NCI-H460 (cell line): ENCODE measurements at regions not wholly inside any gene's neighbourhood (a gene's known extent, or its start where the extent isn't known, plus 50 kb on each side); places are given as distances from the start of the nearest gene placed in this dataset.
"Not testable (repeated sequence)": the region's sequence is repeated elsewhere in the genome, so short reads cannot be mapped to it uniquely, and the experiment has no call there.

Experiments
- DNase-seq: peaks from one replicate; pipeline ENCODE4 v3.0.0-alpha.2; 2016; ENCODE audit warnings: low read depth; ENCODE audit errors: extremely low read depth

- DNase-seq: no peak
These were observed 229.3 kb downstream of the SATB1 start for GRCh38 chr3:18195836-18196235.

DNA sequence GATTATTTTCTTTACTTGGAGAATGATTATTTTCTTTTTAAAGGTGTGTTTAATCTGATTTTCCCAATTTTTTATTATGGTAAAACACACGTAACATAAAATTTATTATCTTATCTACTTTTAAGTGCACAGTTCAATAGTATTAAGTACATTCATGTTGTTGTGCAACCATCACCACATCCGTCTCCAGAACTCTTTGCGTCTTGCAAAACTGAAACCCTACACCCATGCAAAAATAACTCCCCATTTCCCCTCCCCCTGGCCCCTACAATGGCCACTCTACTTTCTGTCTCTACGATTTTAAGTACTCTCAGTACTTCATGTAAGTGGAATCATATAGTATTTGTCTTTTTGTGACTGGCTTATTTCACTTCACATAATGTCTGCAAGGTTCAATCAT lies 230.7 kb downstream of the SATB1 start:
- no peak for DNase-seq

- DNase-seq: no peak
These were observed 234.5 kb downstream of the SATB1 start for GRCh38 chr3:18190646-18191045.

DNA sequence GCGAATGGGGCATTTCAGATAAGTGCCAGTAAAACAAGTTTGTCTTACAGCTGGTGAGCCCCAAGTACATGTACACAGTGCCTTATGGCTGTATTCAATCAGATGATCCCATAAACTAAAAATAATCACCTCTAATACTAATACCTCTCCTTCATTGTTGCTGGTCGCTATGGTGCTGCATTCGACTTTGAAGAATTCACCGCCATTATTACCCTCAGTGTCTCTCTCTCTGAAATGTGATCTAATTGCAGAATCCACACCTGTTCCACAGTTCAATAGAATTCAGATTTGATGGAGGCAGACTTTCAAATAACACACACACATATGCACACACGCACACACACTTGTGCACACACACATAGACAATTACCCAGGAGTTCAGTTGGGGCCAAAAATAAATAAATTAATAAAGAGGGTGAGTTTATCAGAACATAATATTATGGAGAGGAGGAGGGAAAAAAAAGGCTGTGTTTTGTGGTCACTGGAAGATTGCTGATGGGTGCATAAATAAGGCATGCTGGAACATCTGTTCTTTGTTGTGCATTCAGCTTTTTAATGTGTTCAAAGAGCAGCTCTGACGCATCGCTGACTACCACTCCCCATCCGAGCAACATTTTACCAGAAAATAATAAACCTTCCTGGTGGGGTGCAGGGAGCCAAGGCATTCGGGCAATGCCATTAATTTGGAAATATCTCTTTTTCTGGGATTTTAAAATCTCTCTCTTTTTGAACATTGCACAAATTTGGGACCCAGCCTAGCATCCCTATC lies 235.7 kb downstream of the SATB1 start:
- DNase-seq: no peak

GRCh38 chr3:18188491-18188890 lies 236.6 kb downstream of the SATB1 start:
- DNase-seq: no peak

DNA sequence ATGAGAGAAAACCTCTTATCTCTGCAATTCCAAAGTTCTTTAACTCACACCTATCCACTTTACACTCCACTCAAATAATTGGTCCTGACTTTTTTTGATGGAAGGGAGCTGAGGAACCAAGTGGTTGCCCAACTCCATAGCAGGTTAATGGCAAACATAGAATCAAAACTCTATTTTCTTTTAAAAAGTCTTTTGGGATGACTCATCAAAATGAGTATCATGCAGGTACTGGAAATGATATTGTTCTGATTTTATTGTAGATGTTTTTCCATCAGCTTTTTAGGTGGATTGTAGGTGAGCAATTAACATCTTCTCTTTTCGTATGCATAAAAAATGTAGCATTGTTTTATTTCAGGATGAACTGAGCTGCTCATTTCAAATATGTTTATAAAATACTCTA lies 239.5 kb downstream of the SATB1 start:
- DNase-seq: no peak

GRCh38 chr3:18182923-18183322 lies 242.2 kb downstream of the SATB1 start:
- not testable (repeated sequence) for DNase-seq

DNA sequence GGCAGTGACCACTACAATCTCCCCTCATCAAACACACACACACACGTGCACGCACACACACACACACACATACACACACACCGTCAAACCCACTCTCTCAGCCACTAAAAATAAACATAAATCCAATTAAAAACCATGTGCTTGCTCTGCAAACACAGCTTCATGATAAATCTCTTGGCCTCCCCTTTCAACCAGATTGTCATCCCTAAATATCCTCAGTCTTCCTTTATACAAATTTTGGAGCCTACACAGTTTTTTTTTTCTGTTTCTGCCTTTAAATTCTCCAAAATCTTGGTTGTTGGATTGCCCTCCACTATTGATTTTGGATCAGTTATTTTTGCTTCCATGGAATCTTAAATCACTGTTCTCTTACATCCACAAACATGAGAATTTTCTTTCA lies 245.6 kb downstream of the SATB1 start:
- DNase-seq: no peak

GRCh38 chr3:18177271-18177670 lies 247.9 kb downstream of the SATB1 start:
- DNase-seq: no peak

- DNase-seq: not testable (repeated sequence)
These were observed 251.2 kb downstream of the SATB1 start for GRCh38 chr3:18173891-18174290.

- DNase-seq: no peak
These were observed 265.5 kb downstream of the SATB1 start for GRCh38 chr3:18159681-18160080.

GRCh38 chr3:18153571-18154173 lies 271.5 kb downstream of the SATB1 start:
- peak; percentile 12 for DNase-seq

GRCh38 chr3:18151199-18151598 lies 273.9 kb downstream of the SATB1 start:
- no peak for DNase-seq

DNA sequence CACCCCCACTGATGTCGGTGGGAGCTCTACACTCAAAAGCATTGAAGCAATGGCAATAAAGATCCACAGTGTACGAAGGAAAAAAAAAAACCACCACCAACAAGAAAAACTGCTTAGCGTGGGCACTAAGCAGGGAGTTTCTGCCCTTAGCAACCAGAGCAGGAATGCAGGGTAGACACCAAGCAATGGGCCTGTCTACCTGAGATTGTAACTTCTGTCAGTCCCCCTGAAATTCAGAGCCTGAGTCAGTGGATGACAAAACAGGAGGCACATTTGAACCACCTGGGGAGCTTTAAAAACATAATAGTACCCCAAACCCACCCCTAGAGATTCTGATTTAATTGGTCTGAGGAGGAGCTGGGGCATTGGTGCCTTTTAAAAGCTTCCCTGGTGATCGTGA lies 275.2 kb downstream of the SATB1 start:
- DNase-seq: no peak

- DNase-seq: no peak
These were observed 275.8 kb downstream of the SATB1 start for GRCh38 chr3:18149386-18149785.

- no peak for DNase-seq
These were observed 280.6 kb downstream of the SATB1 start for GRCh38 chr3:18144571-18144970.

GRCh38 chr3:18143258-18143780 lies 281.8 kb downstream of the SATB1 start:
- no peak for DNase-seq

DNA sequence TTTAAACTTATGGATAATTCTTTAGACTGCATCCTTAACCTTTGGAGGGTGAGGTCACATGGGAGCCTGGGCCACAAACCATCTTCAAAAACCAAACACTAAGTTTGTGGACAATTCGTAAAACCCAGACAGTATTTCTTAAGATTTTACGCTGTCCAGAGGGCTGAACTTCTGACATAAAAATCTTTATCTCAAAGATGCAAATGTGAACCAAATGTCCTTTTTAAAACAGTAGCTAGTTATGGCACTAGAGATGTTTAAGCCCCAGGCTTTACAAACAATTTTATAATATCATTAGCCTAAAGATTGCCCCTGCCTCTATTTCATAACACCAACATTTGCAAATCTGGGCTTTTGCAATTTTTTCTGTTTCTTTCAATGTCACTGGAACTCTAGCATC lies 287.2 kb downstream of the SATB1 start:
- no peak for DNase-seq

DNA sequence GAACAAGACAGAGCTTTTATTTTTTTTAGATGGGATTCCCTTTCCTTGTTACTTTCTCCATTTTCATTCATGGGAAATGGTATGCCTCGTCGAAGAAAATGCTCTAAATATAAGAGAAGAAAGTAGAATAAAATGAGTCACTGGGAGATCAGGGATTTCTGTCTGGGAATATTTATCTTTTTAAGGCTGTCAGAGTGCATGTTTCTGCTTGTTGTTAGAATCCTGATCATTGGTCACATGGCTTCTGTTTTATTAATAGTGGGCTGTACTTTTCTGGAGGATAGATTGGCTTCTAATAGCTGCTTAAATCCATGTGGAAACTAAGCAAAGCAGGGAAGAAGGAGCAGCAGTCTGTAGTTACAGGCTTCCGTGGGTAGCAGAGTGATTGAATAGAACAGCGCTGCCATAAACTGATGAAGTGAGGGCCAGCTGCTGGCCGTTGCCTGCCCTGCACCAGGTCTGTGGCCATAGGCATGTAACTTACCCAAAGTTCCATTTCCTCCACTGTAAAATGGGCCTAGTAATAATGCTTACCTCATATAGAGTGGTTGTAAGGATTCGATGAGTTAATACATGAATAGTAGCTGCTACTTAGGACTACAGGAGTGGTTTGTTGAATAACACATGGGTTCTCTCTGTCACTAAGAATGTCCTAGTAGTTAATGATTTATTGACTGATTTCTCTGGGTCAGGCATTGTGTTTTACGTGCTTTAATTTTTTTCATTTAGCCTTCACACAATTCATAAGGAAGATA lies 289.9 kb downstream of the SATB1 start:
- no peak for DNase-seq

- no peak for DNase-seq
These were observed 290.6 kb downstream of the SATB1 start for GRCh38 chr3:18134386-18135059.

- DNase-seq: no peak
These were observed 292.1 kb downstream of the SATB1 start for GRCh38 chr3:18132991-18133390.
